GM12864 (cell line): ENCODE measurements at regions not wholly inside any gene's neighbourhood (a gene's known extent, or its start where the extent isn't known, plus 50 kb on each side); places are given as distances from the start of the nearest gene placed in this dataset.
A peak's percentile ranks its signal among the peaks of the same experiment; 100 is the strongest.
"Not testable (repeated sequence)": the region's sequence is repeated elsewhere in the genome, so short reads cannot be mapped to it uniquely, and the experiment has no call there.

Experiments used
- DNase-seq: peaks from one replicate; pipeline ENCODE4 v3.0.0-alpha.2; 2011; ENCODE audit warnings: low read depth
- H3K4me3 ChIP-seq: 2 replicates; pipeline ENCODE4 v1.5.1; 2011; ENCODE audit warnings: mild to moderate bottlenecking, low read depth, low read length, control low read depth
- TF ChIP-seq, protein P1 (sequence below): IDR thresholded peaks from 2 replicates; pipeline ENCODE4 v1.5.1; 2011; ENCODE audit warnings: low read depth, mild to moderate bottlenecking, moderate library complexity, low read length, control low read depth, inconsistent platforms; ENCODE audit errors: missing control alignments

DNA sequence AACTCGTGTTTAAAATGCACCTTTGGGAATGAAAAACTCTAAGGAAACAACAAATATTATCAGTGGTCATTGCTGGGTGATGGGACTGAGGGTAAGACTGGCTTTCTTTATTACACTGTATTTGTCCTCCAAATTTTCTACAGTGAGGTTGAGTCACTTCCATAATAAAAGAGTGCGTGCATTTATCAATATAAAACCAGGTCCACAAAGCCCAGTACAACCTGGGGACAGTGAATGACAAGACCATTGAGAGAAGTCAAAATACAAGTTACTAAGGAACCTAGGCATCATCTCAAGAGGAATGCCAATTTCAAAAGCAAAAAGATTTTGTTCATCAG is 76.4 kb downstream of the MAGED4 start:
- TF ChIP-seq, protein P1, sequence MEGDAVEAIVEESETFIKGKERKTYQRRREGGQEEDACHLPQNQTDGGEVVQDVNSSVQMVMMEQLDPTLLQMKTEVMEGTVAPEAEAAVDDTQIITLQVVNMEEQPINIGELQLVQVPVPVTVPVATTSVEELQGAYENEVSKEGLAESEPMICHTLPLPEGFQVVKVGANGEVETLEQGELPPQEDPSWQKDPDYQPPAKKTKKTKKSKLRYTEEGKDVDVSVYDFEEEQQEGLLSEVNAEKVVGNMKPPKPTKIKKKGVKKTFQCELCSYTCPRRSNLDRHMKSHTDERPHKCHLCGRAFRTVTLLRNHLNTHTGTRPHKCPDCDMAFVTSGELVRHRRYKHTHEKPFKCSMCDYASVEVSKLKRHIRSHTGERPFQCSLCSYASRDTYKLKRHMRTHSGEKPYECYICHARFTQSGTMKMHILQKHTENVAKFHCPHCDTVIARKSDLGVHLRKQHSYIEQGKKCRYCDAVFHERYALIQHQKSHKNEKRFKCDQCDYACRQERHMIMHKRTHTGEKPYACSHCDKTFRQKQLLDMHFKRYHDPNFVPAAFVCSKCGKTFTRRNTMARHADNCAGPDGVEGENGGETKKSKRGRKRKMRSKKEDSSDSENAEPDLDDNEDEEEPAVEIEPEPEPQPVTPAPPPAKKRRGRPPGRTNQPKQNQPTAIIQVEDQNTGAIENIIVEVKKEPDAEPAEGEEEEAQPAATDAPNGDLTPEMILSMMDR = no peak
- DNase-seq = no peak
- peak overlapping the region; percentile 68; the same call in 1 of the 2 replicates for H3K4me3 ChIP-seq

DNA sequence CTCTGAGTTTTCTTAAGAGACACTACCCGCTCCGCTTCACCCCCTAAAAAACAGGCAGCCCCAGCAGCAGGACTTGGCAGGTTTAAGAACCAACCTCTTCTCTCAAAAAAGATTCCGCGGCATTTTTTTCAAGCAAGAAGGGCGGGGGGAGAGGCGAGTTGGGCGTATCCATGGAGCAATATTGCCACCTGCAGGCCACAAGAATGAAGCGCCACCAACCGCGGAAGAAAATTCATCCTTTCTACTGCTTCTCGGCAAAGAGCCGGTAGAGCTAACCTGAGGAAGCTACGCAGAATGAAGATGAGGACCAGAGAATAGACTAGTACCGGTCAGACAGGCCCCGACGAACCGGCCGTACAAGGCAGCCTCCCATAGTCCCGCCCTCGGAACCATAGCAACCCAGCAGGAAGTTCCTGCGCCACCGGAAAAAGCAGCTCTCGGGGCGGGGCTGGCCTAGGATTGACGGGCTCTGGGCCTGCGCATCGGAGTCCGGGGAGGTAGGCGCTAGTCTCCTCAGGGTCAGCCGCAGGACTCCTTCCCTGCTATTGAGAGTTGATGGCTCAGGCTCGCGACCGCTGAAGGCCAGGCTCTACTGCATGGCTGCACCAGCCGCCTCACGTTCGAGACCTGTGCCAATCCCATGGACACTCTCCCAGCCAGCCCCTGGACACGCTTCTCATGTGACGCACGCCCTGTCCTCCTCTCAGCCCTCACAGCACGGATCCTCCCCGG is 76.9 kb downstream of the MAGED4 start:
- peak; percentile 53 for DNase-seq
- peak overlapping the region; percentile 68 for H3K4me3 ChIP-seq
- TF ChIP-seq, protein P1 = peak; percentile 66

DNA sequence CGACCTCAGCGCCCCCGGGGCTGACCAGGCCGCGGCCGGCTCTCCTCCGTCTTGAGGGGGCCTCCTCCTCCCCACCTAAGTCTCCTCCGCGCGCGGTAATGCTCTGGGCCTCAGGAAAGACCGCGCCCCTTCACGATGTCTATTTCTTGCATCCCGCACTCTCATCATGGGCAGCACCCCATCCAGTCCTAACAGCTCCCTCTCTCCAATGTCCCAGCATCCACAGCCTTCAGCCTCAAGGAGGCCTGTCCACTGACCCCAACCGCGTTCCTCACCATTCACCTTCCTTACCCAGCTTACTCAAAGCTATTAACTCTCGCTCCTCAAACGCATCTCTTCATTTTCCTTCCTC is 77.5 kb downstream of the MAGED4 start:
- H3K4me3 ChIP-seq = peak overlapping the region; percentile 68
- TF ChIP-seq, protein P1 = no peak
- DNase-seq = no peak

DNA sequence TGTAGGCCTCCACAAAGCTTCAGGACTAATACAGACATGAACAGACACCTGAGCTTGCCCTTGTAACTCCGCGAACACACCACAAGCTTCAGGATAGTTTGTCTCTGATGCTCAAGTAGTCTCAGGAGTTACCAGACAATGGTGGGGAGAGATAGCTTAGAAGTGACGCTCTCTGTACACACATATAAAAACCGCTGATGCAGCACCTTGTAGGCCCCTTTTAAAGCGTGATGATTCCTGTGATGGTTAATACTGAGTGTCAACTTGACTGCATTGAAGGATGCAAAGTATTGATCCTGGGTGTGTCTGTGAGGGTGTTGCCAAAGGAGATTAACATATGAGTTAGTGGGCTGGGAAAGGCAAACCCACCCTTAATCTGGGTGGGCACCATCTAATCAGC is 78.7 kb downstream of the MAGED4 start:
- no peak for DNase-seq
- no peak overlapping the region for H3K4me3 ChIP-seq
- TF ChIP-seq, protein P1 = no peak

DNA sequence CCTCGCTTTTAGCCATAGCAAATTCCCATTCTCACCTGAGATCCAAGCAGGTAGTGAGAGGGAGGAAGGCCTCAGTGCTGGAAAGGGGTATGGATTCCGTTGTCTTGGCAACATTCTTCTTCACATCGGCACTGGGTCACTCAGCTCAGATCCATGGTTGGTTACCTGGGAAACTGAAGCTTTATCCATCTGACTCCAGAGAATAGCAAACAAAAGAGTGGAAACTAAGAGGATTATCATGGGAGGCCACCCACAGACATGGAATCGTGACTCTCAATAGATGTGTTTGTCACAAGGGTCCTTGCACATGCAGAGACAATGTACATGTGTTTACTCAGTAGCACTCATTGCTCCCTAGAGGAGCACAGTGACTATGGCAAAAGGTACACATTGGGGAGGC is 81.0 kb downstream of the MAGED4 start:
- H3K4me3 ChIP-seq = no peak overlapping the region
- DNase-seq = no peak
- TF ChIP-seq, protein P1 = no peak

DNA sequence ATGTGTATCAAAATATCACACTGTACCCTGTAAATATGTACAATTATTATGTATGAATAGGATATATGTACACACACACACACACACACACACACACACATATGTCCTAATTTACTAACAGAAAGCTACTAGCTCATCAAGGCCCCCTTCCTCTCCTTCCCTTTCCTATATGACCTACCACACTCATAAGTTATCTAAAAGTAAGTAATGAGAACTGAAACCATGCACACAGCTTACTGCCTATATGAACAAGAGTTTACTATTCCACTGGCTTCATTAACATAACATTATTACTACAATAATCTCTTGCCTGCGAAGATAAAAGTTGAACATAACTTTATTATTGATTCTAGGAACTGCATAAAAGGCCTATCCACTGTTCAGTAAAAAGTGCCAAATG is 83.8 kb downstream of the MAGED4 start:
- not testable (repeated sequence) for H3K4me3 ChIP-seq, DNase-seq

DNA sequence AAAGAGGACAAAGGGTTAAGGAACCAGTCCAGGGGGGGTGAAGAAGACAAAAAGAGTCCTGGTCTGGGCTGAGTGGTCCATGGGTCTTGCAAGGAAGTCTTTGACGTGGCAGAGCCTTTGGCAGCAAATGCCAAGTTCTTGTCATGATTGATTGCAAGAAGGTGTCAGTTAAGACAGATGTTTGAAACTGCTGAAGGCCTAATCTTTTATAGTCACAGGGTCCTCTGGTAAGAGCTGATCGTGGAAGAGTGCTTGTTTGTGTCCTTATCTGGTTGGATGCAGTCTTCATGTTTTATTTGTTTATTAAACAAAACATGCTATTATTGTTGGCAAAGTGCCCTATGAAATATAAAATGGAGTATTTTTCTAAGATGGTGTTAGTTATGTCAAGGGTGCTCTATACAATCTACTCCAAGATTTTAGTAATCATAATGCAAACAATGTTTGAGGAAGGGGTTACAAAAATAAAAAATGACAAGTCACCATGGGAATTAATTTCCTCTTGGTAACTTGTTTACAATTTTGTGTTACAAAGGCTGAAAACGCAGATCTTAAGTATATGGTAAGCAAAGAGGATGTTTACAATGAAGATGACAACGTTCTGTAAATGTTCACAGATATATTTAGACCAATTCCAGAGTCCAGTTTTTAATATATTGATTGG is 85.9 kb downstream of the MAGED4 start:
- no peak for DNase-seq
- H3K4me3 ChIP-seq = no peak overlapping the region
- TF ChIP-seq, protein P1 = no peak
